SK-N-SH (cell line): ENCODE measurements at regions not wholly inside any gene's neighbourhood (a gene's known extent, or its start where the extent isn't known, plus 50 kb on each side); places are given as distances from the start of the nearest gene placed in this dataset.
"Not testable (repeated sequence)": the region's sequence is repeated elsewhere in the genome, so short reads cannot be mapped to it uniquely, and the experiment has no call there.

Source experiments
- CTCF ChIA-PET: fragments of 300-600, 350-600 bp; formaldehyde crosslinking; extraction: SDS; loops from one replicate; lab custom pipeline; 2021; lab: Yijun Ruan, JAX
- POLR2A ChIA-PET: fragments of 350-600 bp; sonication (Branson Sonifier 250); formaldehyde crosslinking; extraction: SDS; loops from one replicate; lab custom pipeline; 2020; ENCODE audit warnings: antibody characterized with exemption, inconsistent platforms; lab: Yijun Ruan, JAX
- DNase-seq: peaks from one replicate; pipeline ENCODE4 v3.0.0; 2012
- H2AFZ ChIP-seq: fragments of 200-600 bp; sonication (generic); 2 replicates; pipeline ENCODE4 v1.8.1; 2016; ENCODE audit warnings: antibody characterized with exemption, mild to moderate bottlenecking, low read depth
- H3F3A ChIP-seq: fragments of 200-600 bp; sonication (generic); replicated peaks from 2 replicates; pipeline ENCODE3; 2016; ENCODE audit warnings: antibody characterized with exemption, mild to moderate bottlenecking; ENCODE audit not compliant: insufficient read depth
- H3K27ac ChIP-seq, 2 experiments: fragments of 200-500 bp in 1 of 2; fragments of 200-600 bp in 1 of 2; sonication (Bioruptor generic) in 1 of 2; sonication (generic), shearing (Covaris generic) in 1 of 2; 2 replicates each; pipeline versions ENCODE4 v1.5.1 to v1.6.1; 2014 to 2016; ENCODE audit warnings: low read depth in 2 of 2, inconsistent platforms in 1 of 2, low read length in 1 of 2, mild to moderate bottlenecking in 1 of 2, mixed read lengths in 1 of 2
- H3K27me3 ChIP-seq: fragments of 200-600 bp; sonication (generic), shearing (Covaris generic); 2 replicates; pipeline ENCODE4 v1.6.1; 2016; ENCODE audit warnings: mixed run types; ENCODE audit not compliant: insufficient read depth
- H3K36me3 ChIP-seq, 2 experiments: fragments of 200-500 bp in 1 of 2; fragments of 200-600 bp in 1 of 2; sonication (Bioruptor generic) in 1 of 2; sonication (generic) in 1 of 2; replicated peaks in 1 of 2; 2 replicates each; pipeline versions ENCODE3 to v1.5.1; 2014 to 2016; ENCODE audit warnings: low read length in 1 of 2, mild to moderate bottlenecking in 1 of 2; ENCODE audit not compliant: insufficient read depth in 2 of 2, control insufficient read depth in 1 of 2
- H3K4me1 ChIP-seq, 2 experiments: fragments of 200-500 bp in 1 of 2; fragments of 200-600 bp in 1 of 2; sonication (Bioruptor generic) in 1 of 2; sonication (generic), shearing (Covaris generic) in 1 of 2; 2 replicates each; pipeline versions ENCODE4 v1.5.1 to v1.6.1; 2014 to 2016; ENCODE audit warnings: low read depth in 1 of 2, low read length in 1 of 2, mixed run types in 1 of 2; ENCODE audit not compliant: insufficient read depth in 2 of 2, control insufficient read depth in 1 of 2
- H3K4me2 ChIP-seq: fragments of 200-600 bp; sonication (generic), shearing (Covaris generic); 2 replicates; pipeline ENCODE4 v1.6.1; 2017; ENCODE audit warnings: mixed run types
- H3K4me3 ChIP-seq, 2 experiments: fragments of 200-500 bp in 1 of 2; fragments of 200-600 bp in 1 of 2; sonication (Bioruptor generic) in 1 of 2; sonication (generic), shearing (Covaris generic) in 1 of 2; 2 replicates each; pipeline versions ENCODE4 v1.5.1 to v1.8.1; 2014 to 2016; ENCODE audit warnings: low read depth in 2 of 2, inconsistent platforms in 1 of 2, low read length in 1 of 2, mild to moderate bottlenecking in 1 of 2, mixed read lengths in 1 of 2, moderate library complexity in 1 of 2
- H3K79me2 ChIP-seq: fragments of 200-600 bp; sonication (generic); 2 replicates; pipeline ENCODE4 v1.8.1; 2017; ENCODE audit warnings: mild to moderate bottlenecking; ENCODE audit not compliant: insufficient read depth
- H3K9ac ChIP-seq: fragments of 200-600 bp; sonication (generic); 2 replicates; pipeline ENCODE4 v1.6.1; 2017; ENCODE audit warnings: mixed run types
- H3K9me2 ChIP-seq: fragments of 200-600 bp; sonication (generic); 2 replicates; pipeline ENCODE4 v1.6.1; 2017; ENCODE audit warnings: mixed run types
- H3K9me3 ChIP-seq: fragments of 200-600 bp; sonication (generic); 2 replicates; pipeline ENCODE4 v1.6.1; 2017; ENCODE audit warnings: mixed run types, mild to moderate bottlenecking, moderate library complexity
- H4K20me1 ChIP-seq: fragments of 200-600 bp; sonication (generic); 2 replicates; pipeline ENCODE4 v1.6.1; 2017; ENCODE audit warnings: mild to moderate bottlenecking, mixed run types; ENCODE audit not compliant: insufficient read depth
- EP300 ChIP-seq, 2 experiments: IDR thresholded peaks; 2 replicates each; pipeline versions ENCODE4 v1.4.0 to v1.6.1; 2012; ENCODE audit warnings: borderline replicate concordance in 1 of 2, low read depth in 1 of 2, low read length in 1 of 2
- FOSL2 ChIP-seq: IDR thresholded peaks from 2 replicates; pipeline ENCODE4 v1.4.0; 2012; ENCODE audit warnings: low read depth, mild to moderate bottlenecking, moderate library complexity, borderline replicate concordance
- FOXJ3 ChIP-seq: sonication (generic); formaldehyde crosslinking; IDR thresholded peaks from 2 replicates; pipeline ENCODE4 v1.5.1; 2020; ENCODE audit warnings: mild to moderate bottlenecking, missing genetic modification reagents
- NFIC ChIP-seq: IDR thresholded peaks from 2 replicates; pipeline ENCODE4 v1.4.0; 2012; ENCODE audit warnings: borderline replicate concordance
- RXRA ChIP-seq: IDR thresholded peaks from 2 replicates; pipeline ENCODE4 v1.4.0; 2012; ENCODE audit warnings: low read depth, mild to moderate bottlenecking, borderline replicate concordance
- SIN3A ChIP-seq: IDR thresholded peaks from 2 replicates; pipeline ENCODE4 v1.6.1; 2012; ENCODE audit warnings: low read depth, mild to moderate bottlenecking, low read length, moderate library complexity, borderline replicate concordance
- WGBS: methylation state at CpG from one replicate; pipeline ENCODE4 v1.1.6; 2017; ENCODE audit warnings: low lambda C conversion rate; 5-methylcytosine and 5-hydroxymethylcytosine counted together
- TF ChIP-seq, protein P1 (sequence below): IDR thresholded peaks from 2 replicates; pipeline ENCODE4 v1.6.1; 2012; ENCODE audit warnings: mild to moderate bottlenecking, low read depth, low read length, moderate library complexity
- TF ChIP-seq, protein P2 (sequence below): fragments of 200-600 bp; sonication (generic); IDR thresholded peaks from 2 replicates; pipeline ENCODE4 v1.6.1; 2017; ENCODE audit warnings: antibody characterized with exemption, mild to moderate bottlenecking, moderate library complexity

DNA sequence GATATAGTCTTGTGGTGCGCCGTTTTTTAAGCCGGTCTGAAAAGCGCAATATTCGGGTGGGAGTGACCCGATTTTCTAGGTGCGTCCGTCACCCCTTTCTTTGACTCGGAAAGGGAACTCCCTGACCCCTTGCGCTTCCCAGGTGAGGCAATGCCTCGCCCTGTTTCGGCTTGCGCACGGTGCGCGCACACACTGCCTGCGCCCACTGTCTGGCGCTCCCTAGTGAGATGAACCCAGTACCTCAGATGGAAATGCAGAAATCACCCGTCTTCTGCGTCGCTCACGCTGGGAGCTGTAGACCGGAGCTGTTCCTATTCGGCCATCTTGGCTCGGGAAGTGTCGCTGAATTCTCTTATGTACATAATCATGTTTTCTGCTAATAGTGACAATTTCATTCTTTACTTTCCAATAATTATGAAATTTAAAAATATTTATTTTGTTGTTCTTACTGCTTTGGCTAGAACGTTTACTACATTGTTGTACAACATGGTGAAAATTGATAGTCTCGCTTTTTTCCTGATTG, 61.2 kb upstream of the MINDY3 start:
- H2AFZ ChIP-seq, H3K4me3 ChIP-seq, DNase-seq, H3K79me2 ChIP-seq, H3K4me1 ChIP-seq, H3K27ac ChIP-seq, H3K9me3 ChIP-seq, POLR2A ChIA-PET, H3K9ac ChIP-seq, H4K20me1 ChIP-seq, CTCF ChIA-PET, H3K4me2 ChIP-seq, H3K9me2 ChIP-seq, H3K27me3 ChIP-seq, H3F3A ChIP-seq, H3K36me3 ChIP-seq: not testable (repeated sequence)
- 71% methylated on average over 28 of the region's 28 CpGs for WGBS

DNA sequence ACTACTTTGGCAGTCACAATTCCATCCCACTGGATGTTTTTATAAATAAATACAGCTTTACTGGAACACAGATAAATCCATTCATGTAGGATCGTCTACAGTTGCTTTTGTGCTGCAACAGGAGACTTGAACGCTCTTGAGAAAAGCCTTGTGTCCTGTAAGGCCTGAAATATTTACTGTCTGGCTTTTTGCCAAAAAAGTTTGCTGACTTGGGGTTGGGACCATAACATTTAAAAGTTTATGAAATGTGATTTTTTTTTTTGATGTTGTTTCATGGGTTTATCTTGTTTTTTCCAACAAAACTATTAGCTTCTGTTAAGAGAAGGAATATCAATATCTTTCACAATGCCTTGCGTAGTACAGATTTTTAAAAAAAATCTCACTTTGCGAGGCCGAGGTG, 71.1 kb upstream of the MINDY3 start:
- no peak overlapping the region for H3K9ac ChIP-seq
- no peaks in the 10 kb centered on the region for H4K20me1 ChIP-seq
- H3K36me3 ChIP-seq, result no peaks in the 10 kb centered on the region
- 51% methylated on average over 5 of the region's 5 CpGs for WGBS
- no peak overlapping the region for H3K4me3 ChIP-seq
- H3K4me2 ChIP-seq, result no peak overlapping the region
- no peak overlapping the region for H3K27ac ChIP-seq
- H2AFZ ChIP-seq, result no peak overlapping the region
- no peak for TF ChIP-seq RXRA
- no peak for TF ChIP-seq FOSL2
- ChIA-PET CTCF (no interaction called here), POLR2A (no interaction called here)
- H3K9me2 ChIP-seq, result no peaks in the 10 kb centered on the region
- H3K9me3 ChIP-seq, result no peaks in the 10 kb centered on the region
- H3K4me1 ChIP-seq, result no peaks in the 10 kb centered on the region
- H3K27me3 ChIP-seq, result no peaks in the 10 kb centered on the region
- H3F3A ChIP-seq, result no peaks in the 10 kb centered on the region
- DNase-seq, result no peak
- H3K79me2 ChIP-seq, result no peaks in the 10 kb centered on the region

DNA sequence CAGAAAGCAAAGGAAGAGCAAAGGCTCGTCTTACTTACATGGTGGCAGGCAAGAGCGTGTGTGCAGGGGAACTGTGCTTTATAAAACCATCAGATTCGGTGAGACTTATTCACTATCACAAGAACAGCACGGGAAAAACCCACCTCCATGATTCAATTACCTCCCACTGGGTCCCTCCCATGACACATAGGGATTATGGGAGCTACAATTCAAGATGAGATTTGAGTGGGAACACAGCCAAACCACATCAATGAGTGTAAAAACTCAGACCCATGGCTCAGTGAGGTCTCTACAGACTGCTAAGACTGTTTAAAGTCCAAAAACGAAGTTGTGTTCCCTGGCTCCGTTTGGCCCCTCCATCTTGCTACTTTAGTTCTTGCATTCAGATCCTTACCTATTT, 79.2 kb upstream of the MINDY3 start:
- H3K36me3 ChIP-seq, H3K27ac ChIP-seq, H3K27me3 ChIP-seq, H3K9me2 ChIP-seq, H4K20me1 ChIP-seq, H3K9me3 ChIP-seq, H3K4me1 ChIP-seq, H3K4me3 ChIP-seq, DNase-seq, H3K4me2 ChIP-seq, H3F3A ChIP-seq, CTCF ChIA-PET, H3K79me2 ChIP-seq, POLR2A ChIA-PET, H2AFZ ChIP-seq, H3K9ac ChIP-seq: not testable (repeated sequence)
- WGBS, result 5% methylated on average over 6 of the region's 6 CpGs

DNA sequence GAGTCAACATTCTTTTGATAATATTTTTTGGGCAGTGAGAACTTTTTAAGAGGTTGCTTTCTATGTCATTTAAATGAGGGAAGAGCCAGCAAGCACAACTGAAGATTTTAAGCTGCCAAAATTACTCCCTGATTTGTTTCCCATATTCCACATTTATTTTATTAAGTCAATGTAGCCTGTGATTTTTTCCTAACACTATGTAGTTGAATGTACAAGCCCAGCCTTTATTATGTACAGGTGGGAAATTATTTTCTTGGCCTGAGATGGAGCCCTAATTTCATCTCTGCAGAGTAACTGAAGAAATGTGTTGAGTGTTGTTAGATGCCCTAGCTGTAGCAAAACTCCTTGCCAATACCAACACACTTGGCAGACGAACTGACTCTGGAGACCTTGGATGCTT, 83.1 kb upstream of the MINDY3 start:
- no peaks in the 10 kb centered on the region for H3K9me2 ChIP-seq
- H3K4me1 ChIP-seq, result no peaks in the 10 kb centered on the region
- no peak overlapping the region for H3K27ac ChIP-seq
- no peak overlapping the region for H2AFZ ChIP-seq
- no peak overlapping the region for H3K4me2 ChIP-seq
- no peaks in the 10 kb centered on the region for H3K36me3 ChIP-seq
- H3K9me3 ChIP-seq, result no peaks in the 10 kb centered on the region
- CTCF ChIA-PET, result no interaction called here
- H3K27me3 ChIP-seq, result no peaks in the 10 kb centered on the region
- 0% methylated on average over 1 of the region's 1 CpG for WGBS
- no peak for DNase-seq
- H3K4me3 ChIP-seq, result no peak overlapping the region
- H3K79me2 ChIP-seq, result no peaks in the 10 kb centered on the region
- H3K9ac ChIP-seq, result no peak overlapping the region
- POLR2A ChIA-PET, result no interaction called here
- no peaks in the 10 kb centered on the region for H4K20me1 ChIP-seq
- no peaks in the 10 kb centered on the region for H3F3A ChIP-seq
- TF ChIP-seq RXRA, result no peak
- TF ChIP-seq, protein P1, sequence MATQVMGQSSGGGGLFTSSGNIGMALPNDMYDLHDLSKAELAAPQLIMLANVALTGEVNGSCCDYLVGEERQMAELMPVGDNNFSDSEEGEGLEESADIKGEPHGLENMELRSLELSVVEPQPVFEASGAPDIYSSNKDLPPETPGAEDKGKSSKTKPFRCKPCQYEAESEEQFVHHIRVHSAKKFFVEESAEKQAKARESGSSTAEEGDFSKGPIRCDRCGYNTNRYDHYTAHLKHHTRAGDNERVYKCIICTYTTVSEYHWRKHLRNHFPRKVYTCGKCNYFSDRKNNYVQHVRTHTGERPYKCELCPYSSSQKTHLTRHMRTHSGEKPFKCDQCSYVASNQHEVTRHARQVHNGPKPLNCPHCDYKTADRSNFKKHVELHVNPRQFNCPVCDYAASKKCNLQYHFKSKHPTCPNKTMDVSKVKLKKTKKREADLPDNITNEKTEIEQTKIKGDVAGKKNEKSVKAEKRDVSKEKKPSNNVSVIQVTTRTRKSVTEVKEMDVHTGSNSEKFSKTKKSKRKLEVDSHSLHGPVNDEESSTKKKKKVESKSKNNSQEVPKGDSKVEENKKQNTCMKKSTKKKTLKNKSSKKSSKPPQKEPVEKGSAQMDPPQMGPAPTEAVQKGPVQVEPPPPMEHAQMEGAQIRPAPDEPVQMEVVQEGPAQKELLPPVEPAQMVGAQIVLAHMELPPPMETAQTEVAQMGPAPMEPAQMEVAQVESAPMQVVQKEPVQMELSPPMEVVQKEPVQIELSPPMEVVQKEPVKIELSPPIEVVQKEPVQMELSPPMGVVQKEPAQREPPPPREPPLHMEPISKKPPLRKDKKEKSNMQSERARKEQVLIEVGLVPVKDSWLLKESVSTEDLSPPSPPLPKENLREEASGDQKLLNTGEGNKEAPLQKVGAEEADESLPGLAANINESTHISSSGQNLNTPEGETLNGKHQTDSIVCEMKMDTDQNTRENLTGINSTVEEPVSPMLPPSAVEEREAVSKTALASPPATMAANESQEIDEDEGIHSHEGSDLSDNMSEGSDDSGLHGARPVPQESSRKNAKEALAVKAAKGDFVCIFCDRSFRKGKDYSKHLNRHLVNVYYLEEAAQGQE, result no peak
- no peak for TF ChIP-seq NFIC
- TF ChIP-seq SIN3A, result no peak
- TF ChIP-seq, protein P2, sequence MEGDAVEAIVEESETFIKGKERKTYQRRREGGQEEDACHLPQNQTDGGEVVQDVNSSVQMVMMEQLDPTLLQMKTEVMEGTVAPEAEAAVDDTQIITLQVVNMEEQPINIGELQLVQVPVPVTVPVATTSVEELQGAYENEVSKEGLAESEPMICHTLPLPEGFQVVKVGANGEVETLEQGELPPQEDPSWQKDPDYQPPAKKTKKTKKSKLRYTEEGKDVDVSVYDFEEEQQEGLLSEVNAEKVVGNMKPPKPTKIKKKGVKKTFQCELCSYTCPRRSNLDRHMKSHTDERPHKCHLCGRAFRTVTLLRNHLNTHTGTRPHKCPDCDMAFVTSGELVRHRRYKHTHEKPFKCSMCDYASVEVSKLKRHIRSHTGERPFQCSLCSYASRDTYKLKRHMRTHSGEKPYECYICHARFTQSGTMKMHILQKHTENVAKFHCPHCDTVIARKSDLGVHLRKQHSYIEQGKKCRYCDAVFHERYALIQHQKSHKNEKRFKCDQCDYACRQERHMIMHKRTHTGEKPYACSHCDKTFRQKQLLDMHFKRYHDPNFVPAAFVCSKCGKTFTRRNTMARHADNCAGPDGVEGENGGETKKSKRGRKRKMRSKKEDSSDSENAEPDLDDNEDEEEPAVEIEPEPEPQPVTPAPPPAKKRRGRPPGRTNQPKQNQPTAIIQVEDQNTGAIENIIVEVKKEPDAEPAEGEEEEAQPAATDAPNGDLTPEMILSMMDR, result no peak
- no peak for TF ChIP-seq EP300 (IDR thresholded peaks at IDR 0.05; ENCODE audit: borderline replicate concordance in 1 of 2, low read depth in 1 of 2, low read length in 1 of 2)
- no peak for TF ChIP-seq FOXJ3 (CRISPR knock-in tag)
